NCI-H1092 (cell line): ENCODE measurements at regions not wholly inside any gene's neighbourhood (a gene's known extent, or its start where the extent isn't known, plus 50 kb on each side); places are given as distances from the start of the nearest gene placed in this dataset.

ENCODE experiments used
- DNase-seq: peaks from one replicate; lab custom pipeline; 2025; lab: John Stamatoyannopoulos, UW

DNA sequence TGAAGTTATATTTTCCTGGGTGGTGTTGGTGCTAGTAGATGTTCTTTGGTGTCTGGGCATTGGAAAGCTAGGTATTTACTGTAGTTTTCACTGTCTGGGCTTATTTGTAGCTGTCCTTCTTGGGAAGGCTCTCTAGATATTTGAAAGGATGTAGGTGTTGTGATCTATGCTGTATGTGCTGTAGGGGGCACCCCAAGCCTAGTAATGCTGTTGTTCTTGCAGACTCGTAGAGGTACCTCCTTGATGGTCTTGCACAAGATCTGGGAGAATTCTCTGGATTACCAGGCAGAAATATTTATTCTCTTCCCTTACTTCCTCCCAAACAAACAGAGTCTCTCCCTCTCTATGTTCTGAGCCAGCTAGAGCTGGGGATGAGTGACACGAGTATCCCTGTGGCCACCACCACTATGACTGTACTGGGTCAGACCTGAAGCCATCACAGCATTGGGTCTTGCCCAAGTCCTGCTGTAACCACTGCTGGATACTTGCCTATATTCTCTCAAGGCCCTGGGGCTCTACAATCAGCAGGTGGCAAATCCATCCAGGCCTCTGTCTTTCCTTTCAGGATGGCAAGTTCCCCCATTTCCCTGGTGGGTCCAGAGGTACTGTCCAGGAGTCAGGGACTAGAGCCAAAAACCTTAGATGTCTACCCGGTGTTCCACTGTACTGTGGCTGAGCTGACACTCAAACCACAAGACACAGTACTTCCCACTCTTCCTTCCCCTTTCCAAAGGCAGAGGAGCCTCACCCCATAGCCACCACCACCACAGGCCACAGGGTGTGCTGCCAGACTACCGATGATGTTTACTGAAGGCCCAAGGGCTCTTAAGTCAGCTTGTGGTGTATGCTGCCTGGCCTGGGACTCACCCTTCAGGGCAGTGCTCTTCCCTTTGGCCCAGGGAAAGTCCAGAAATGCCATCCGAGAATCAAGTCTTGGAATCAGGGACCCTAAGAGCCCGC, 195.2 kb upstream of the DPPA4 start:
- DNase-seq: no peak

DNA sequence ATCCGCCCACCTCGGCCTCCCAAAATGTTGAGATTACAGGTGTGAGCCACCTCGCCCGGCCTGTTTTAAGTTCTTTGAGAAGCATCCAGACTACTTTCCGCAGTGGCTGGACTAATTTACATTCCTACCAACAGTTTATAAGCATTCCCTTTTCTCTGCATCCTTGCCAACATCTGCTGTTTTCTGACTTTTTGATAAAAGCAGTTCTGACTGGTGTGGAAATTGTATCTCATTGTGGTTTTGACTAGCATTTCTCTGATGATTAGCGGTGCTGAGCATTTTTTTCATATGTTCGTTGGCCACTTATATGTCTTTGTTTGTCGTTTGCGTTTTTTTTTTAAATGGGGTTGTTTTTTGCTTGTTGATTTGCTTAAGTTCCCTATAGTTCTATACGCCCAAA, 208.4 kb upstream of the DPPA4 start:
- no peak for DNase-seq

DNA sequence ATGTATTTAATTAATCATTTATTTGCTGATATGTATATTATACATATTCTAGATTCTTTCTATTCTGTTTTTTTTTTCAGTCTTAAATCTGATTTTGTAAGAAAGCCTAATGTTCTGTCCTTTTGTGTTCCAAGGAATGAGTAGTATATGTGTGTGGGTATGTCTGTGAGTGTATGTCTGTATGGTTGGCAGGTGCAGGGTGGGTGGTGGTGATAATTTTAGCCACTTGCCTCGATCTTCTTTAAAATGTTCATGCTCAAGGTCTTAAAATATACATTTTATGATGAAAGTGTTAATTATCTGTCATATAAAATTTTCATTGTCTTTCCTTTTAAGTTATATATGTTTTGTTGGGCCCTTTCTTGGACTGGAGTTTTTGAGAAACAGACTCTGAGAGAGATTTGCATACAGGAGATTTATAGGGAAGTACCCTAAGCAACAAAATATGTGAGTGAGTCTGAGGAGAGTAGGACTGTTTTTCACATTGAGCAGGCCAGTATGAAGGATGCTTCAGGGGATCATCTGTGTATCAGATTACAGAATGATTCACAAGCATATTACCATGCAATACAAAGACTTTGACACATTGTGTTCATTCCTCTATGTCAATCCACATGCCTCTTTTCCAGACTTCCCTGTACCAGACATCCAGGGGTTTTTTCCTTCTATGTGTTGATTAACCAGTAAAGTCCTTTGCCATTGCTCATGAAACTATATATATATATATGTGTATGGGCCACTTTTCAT, 211.0 kb upstream of the DPPA4 start:
- DNase-seq: no peak

DNA sequence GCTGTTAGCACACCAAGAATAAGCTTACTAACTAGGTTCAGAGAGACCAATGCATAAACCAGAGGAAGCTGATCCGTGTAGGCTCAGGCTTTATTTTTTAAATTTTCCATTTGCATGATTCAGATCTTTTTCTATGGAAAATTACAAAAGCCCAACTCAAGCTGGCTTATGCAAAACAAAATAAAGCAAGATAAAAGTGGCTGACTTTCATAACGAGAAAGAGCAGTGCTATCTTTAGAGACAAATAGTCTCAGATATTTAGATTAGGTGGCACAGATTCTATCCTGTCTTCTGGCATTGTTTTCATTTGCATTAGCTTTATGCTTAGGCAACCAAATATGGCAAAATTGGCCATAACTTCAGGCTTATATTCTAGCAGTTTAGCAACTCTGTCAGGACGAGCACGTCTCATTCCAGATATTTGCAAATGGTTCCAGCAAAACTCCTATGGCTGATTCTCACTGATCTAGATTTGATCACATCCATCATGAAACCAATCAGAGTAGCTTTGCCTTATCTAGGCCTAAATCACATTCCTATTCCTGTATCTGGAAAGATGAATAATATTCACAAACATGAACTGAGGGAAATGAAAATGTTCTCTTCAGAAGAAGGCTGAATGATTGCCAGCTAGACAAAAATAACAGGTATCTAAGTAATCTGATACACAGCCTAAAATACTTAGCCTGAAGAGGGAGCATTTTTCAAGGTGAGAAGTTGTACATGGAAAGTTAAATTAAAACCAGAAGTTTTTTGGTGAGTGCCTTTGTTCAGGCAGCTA, 216.4 kb upstream of the DPPA4 start:
- no peak for DNase-seq

DNA sequence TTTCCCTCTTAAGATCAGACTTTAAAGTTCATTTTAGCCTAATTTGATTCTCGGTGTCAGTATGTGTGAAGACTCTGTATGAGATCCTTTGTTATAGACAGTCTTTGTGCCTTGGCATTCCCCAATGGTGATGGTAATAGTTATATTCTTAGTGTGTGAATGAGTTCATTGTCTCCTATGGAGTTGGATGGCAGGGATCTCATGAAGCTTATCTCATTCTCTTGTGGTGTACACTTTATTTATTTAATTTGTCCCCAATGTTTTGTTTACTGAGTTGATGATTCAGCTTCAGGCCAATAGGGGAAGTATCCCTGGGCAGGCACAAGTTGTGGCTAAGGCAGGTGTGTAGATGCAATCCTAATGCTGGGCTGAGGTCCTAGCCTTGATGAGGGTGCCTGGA, 222.0 kb upstream of the DPPA4 start:
- no peak for DNase-seq

DNA sequence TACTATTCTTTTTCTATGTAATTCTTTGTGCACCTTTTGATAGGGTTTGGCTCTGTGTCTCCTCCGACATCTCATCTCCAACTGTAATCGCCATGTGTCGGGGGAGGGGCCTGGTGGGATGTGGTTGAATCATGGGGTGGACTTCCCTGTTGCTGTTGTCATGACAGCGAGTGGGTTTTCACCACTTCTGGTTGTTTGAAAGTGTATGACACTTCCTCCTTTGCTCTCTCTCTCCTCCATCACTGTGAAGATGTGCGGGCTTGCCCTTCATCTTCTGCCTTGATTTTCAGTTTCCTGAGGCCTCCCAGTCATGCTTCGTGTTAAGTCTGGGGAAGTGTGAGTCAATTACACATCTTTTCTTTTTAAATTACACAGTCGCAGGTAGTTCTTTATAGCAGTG, 225.8 kb upstream of the DPPA4 start:
- DNase-seq: no peak

DNA sequence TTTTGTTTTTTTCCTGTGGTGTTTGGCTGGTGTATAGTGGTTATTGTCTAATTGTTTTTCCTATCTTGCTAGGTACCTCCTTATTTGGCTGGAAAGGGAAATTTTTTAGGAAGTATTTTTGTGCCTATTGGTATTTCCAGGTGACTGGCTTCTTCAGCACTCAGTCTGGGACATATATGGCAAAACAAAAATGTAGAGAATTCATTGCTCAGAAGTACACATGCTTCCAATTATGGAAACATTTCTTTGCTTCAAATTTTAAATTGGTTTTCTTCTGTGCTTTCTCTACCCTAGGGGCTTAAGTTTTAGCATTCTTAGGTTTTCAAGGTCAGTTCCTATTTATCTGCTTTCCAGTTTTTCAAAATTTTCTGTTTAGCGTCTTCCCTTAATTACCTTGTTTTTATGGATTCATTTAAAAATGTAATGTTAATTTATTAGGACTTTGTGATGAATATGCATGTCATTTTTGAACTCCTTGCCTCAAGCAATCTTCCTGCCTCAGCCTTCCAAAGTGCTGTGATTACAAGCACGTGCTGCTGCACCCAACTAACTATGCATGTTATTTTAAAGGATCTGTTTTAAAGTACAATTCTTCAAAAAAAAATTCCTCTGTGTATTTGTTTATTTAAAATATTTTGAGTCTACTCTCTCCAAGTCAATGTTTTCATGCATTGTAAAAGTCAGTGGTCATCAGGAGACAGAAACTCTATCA, 231.9 kb upstream of the DPPA4 start:
- DNase-seq: no peak

DNA sequence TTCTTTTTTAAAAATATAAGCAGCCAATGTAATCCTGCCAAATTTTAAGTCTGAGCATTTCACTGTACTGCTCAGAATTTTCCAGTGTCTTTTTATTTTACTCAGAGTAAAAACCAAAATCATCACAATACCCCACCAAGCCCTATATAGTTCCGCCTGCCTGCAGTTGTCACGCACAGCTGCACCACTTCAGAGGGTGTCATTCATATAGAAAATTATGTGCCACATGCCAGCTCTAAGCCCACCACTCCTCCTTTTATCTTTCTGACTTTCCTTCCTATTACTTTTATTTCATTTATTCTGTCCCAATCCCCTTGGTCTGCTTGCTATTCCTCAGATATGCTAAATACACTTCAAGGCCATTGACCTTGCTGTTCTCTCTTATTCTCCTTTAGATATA, 233.1 kb upstream of the DPPA4 start:
- DNase-seq: no peak

DNA sequence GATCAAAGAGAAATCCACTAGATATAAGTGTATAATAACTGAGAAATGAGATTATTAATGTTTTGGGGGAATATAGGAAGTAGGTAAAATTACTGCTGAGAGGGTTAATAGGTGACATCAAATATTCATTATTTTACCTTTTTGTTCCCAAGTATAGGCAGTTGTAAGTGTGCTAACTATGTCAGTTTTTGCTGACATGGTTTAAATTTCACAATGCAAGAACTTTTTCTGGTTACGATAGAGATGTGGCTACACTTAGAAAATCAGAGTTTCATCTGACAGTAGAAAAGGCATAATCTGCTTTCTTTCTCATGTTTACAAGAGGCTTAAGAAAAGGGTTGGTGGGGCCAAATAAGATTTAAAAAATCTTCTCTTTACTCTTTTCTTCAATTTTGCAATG, 235.0 kb upstream of the DPPA4 start:
- no peak for DNase-seq

DNA sequence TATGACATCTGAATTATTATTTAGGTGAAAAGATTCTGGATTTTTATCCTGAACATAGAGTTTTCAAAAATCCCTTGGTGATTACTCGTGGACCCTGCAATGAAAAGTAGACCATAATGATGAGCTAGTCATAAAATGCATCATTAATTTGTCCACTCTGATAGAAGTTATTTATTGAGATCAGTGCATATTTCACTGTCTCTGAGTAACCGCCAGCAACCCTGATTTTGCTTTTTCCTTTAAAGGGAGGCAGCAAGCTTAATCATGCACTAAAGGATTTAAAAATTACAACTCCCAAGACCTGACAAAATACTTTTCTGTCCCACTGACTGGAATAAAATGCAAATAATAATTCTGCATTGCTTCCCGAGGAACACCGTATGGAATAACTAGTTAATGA, 259.6 kb upstream of the DPPA4 start:
- DNase-seq: no peak

DNA sequence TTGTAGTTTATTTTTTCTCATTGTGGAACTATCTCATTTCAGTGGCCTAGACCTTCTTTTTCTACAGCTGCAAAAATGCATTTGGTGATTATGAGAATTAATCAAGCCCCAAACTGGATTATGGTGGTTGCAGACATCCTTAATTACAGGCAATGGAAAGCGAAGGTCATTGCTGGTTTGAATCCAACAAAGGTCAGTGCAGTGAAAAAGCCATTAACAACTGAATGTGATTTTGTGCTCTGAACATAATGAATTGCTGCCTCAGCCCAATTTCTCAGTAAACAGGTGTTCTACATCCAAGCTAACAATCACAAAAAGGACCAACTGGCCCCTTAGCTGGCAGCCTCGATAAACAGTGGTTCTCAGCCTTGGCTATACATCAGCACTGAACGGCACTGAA, 260.1 kb upstream of the DPPA4 start:
- DNase-seq: no peak

DNA sequence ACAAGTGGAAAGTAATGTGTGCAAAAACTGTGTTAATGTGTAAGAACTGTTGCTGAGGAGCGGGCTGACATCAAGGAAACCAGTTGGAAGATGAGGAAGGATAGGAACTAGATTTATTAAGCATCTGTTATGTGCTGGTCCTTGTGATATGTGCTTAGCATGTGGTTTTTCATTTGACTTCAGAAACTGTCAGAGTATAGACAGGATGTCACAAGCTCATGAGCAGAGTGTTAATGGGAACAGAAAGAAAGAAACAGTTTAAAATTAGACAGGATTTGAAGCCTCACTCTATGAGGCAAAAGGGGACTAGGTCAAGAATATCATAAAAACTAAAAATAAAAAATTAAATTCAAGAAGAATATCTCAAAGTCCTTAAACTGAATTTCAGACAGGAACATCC, 270.6 kb upstream of the DPPA4 start:
- DNase-seq: no peak

DNA sequence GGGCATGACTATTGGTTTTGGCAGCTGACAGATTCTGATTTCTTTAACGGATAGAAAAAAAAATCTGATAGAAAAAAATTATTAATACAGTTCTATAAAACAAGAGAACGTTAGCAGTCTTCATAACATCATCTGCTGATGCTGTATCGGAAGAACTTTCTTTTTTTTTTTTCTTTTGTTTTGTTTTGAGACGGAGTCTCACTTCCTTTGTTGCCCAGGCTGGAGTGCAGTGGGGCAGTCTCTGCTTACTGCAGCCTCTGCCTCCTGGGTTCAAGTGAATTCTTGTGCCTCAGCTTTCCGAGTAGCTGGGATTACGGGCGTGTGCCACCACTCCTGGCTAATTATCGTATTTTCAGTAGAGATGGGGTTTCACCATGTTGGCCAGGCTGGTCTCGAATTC, 271.2 kb upstream of the DPPA4 start:
- DNase-seq: no peak

DNA sequence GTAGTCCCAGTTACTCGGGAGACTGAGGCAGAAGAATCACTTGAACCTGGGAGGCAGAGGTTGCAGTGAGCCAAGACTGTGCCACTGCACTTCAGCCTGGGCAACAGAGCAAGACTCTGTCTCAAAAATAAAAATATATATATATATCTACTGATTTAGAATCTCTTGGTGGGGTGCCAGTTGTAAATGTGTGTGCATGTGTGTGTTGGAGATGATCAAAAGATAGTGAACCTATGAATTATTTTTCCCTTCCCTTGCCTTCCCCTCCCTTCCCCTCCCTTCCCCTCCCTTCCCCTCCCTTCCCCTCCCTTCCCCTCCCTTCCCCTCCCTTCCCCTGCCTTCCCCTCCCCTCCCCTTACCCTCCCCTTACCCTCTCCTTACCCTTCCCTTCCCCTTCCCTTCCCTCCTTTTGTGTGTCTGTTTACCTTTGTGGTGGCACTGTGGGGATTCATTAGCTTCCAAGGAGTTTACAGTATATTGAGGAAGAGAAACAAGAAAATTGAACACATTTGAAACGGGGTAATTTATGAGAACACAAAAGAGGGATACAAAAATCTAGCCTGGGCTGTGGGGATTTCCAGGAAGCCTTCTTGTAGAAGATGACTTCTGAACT, 281.5 kb upstream of the DPPA4 start:
- DNase-seq: no peak

DNA sequence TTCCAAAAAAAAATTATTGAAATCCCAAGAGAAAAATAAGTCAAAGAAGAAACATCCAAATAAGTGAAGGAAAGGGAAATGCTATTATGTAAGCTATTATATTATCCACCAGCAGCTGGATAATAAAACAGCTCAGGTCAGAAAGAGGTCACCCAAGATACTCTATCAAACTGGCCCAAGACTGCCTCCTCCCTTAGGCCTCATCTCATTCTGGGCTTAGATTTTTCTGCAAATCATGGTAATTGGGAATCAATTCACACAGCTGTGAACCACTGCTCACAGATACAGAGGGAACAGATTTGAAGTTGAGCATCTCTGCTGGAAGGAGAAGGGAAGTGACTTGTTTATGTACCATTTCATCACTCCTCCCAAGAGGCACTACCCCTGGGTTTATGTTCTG, 294.6 kb upstream of the DPPA4 start:
- no peak for DNase-seq

DNA sequence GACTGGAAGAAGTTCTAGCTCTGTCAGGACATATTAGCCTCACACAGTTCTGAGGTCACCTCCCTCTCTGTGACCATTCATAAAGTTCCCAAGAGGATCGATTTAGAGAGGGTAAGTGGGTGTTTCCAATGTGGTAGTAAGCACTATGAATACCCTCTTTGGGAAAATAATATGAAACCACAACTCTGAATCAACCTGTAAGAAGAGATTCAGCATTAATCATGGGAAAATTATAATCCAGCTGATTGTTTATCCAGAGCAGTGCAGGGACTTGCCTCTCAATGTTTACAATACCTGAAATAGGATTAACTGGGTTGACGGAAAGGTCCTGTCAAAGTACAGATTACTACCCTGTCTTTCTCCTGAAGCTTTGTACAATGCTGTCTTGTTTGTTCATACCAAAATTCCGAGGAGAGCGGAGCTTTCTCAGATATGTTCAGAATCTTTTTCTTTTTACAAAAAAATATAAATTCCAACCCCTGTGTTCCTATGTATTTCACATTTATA, 302.9 kb upstream of the DPPA4 start:
- no peak for DNase-seq

DNA sequence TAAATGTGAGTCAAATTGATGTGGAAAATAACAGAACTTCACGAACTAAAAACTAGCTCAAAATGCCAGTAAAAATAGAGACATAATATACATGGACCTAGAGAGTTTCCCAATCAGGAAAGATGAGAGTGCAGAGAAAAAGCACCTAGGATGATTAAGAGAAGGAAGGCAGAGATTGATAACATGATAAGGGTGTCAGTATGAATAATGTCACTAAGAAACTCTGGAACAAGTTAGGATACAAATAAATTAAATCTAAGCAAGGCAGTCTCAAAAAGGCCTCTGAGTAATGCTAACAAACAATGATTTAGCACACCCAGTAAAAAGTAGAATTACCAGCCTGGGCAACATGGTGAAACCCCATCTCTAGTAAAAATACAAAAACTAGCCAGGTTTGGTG, 304.7 kb upstream of the DPPA4 start:
- no peak for DNase-seq

DNA sequence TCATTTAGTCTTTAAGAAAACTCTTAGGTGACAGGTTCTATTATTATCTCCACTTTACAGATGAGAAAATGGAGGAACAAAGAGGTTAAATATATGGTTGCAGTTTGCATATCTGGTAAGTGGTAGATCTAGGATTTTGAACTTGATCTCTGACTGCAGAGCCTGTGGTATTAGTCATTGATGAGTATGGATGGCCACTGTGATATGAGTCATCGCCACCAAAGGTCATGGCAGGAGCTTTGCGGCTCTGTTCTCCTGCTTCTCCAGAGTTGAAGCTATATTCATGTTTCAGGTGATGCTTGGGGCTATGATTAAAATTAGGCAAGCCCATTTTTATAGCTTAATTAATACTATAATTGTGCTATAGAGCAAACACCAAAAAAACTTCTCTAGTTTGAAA, 306.2 kb upstream of the DPPA4 start:
- DNase-seq: no peak

DNA sequence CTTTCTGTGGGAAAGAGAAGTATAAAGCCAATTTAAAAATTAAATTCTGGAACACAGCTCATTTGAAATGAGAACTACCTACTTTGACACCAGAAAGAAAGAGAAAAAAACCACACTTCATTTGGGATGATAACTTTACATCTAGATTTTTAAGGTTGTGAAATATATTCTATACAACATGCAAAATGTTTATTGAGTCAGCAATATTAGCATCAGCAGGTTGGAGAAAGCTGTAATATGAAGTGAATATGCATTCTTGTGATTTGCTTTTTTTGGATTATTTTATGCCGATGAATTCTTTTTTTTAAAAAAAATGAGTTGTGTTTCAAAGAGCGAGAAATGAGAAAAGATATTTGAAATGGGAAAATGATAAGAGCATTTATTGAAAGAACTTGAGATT, 307.0 kb upstream of the DPPA4 start:
- DNase-seq: no peak

DNA sequence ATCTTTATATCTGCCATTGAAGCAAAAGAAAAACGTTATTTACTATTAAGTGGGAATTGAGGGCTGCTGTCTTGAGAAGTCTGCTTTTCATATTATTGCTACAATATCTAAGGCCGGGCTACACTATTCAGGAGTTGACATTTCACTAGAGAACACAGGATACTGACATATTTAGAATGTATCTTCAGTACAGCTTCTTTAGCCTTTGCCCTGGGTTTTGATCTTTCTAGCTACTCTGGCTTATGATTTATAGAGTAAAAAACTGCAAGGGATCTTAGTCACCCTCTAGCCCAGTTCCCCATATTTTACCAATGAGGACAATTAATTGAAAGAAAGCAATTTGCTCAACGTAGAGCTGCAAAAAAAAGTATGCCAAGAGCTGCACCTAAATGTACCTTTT, 307.4 kb upstream of the DPPA4 start:
- no peak for DNase-seq

DNA sequence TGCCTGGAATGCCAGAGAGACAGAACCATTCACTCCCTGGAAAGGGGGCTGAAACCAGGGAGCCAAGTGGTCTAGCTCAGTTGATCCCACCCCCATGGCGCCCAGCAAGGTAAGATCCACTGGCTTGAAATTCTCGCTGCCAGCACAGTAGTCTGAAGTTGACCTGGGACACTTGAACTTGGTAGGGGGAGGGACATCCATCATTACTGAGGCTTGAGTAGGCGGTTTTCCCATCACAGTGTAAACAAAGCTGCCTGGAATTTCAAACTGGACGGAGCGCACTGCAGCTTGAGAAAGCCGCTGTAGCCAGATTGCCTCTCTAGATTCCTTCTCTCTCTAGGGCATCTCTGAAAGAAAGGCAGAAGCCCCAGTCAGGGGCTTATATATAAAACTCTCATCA, 310.7 kb upstream of the DPPA4 start:
- no peak for DNase-seq
